HepG2 (cell line): ENCODE measurements at regions not wholly inside any gene's neighbourhood (a gene's known extent, or its start where the extent isn't known, plus 50 kb on each side); places are given as distances from the start of the nearest gene placed in this dataset.

Source experiments
- ATF7-NPFF ChIP-seq: sonication (generic); formaldehyde crosslinking; IDR thresholded peaks from 2 replicates; pipeline ENCODE4 v1.8.1; 2023; ENCODE audit warnings: mild to moderate bottlenecking, low read depth, missing genetic modification reagents, moderate library complexity
- CBFB ChIP-seq: sonication (generic); formaldehyde crosslinking; IDR thresholded peaks from 2 replicates; pipeline ENCODE4 v1.4.0; 2020; ENCODE audit warnings: missing genetic modification reagents
- EP300 ChIP-seq, 3 experiments: sonication (generic) in 1 of 3; formaldehyde crosslinking in 1 of 3; IDR thresholded peaks; 2 replicates each; pipeline versions ENCODE4 v1.5.1 to v1.6.1; 2011 to 2020; ENCODE audit warnings: low read depth in 2 of 3, low read length in 2 of 3, borderline replicate concordance in 1 of 3, improper control_type of control experiment in 1 of 3, mild to moderate bottlenecking in 1 of 3, missing genetic modification reagents in 1 of 3, moderate library complexity in 1 of 3
- FOXK1 ChIP-seq: sonication (generic); formaldehyde crosslinking; IDR thresholded peaks from 2 replicates; pipeline ENCODE4 v1.4.0; 2020; ENCODE audit warnings: low read depth, missing genetic modification reagents, borderline replicate concordance
- HNF4A ChIP-seq: sonication (generic); formaldehyde crosslinking; IDR thresholded peaks from 2 replicates; pipeline ENCODE4 v1.4.0; 2020; ENCODE audit warnings: missing genetic modification reagents
- POLR2AphosphoS5 ChIP-seq: IDR thresholded peaks from 2 replicates; pipeline ENCODE4 v1.6.1; 2012; ENCODE audit warnings: low read depth, low read length
- TCF12 ChIP-seq, 2 experiments: fragments of 450-650 bp in 1 of 2; sonication (generic) in 1 of 2; formaldehyde crosslinking in 1 of 2; IDR thresholded peaks; 2 replicates each; pipeline versions ENCODE4 v1.6.1 to v1.8.0; 2017 to 2022; ENCODE audit warnings: antibody characterized with exemption in 1 of 2, mild to moderate bottlenecking in 1 of 2, missing genetic modification reagents in 1 of 2, moderate library complexity in 1 of 2
- TEAD2 ChIP-seq: sonication (generic); formaldehyde crosslinking; IDR thresholded peaks from 2 replicates; pipeline ENCODE4 v1.9.0; 2021; ENCODE audit warnings: missing genetic modification reagents
- YY1 ChIP-seq: IDR thresholded peaks from 2 replicates; pipeline ENCODE4 v1.6.1; 2011; ENCODE audit warnings: low read length, low read depth, moderate library complexity, mild to moderate bottlenecking; ENCODE audit not compliant: insufficient read depth, insufficient replicate concordance

GRCh38 chr2:8058652-8059051 is 623.2 kb upstream of the ID2 start:
- TF ChIP-seq YY1 (no peak), EP300 (IDR thresholded peaks at IDR 0.05; ENCODE audit: low read depth in 2 of 2, low read length in 2 of 2) (no peak), EP300 (CRISPR knock-in tag; IDR thresholded peaks at IDR 0.05; ENCODE audit: borderline replicate concordance) (no peak), FOXK1 (no peak), ATF7-NPFF (CRISPR knock-in tag) (no peak), CBFB (CRISPR knock-in tag) (no peak), TEAD2 (CRISPR knock-in tag) (no peak), TCF12 (IDR thresholded peaks at IDR 0.05) (no peak), TCF12 (CRISPR knock-in tag; IDR thresholded peaks at IDR 0.05) (no peak), POLR2AphosphoS5 (no peak), HNF4A (no peak)
